ENCODE measurements at regions not wholly inside any gene's neighbourhood (a gene's known extent, or its start where the extent isn't known, plus 50 kb on each side); places are given as distances from the start of the nearest gene placed in this dataset.
"Not testable (repeated sequence)": the region's sequence is repeated elsewhere in the genome, so short reads cannot be mapped to it uniquely, and the experiment has no call there.

GRCh38 chr12:16788506-16789203 lies 182.7 kb upstream of the LMO3 start:
- Histone ChIP-seq H3K4me3 (ENCODE audit: low read length, poor library complexity, severe bottlenecking) (no peak overlapping the region), H3K36me3 (ENCODE audit: insufficient read depth, low read length) (no peaks in the 10 kb centered on the region), H3K79me2 (ENCODE audit: insufficient read depth, low read length) (no peaks in the 10 kb centered on the region), H3K4me2 (ENCODE audit: low read depth, low read length, poor library complexity, severe bottlenecking) (no peak overlapping the region), H4K20me1 (ENCODE audit: insufficient read depth, low read length, poor library complexity, severe bottlenecking) (no peaks in the 10 kb centered on the region), H3K27me3 (ENCODE audit: insufficient read depth, low read length, poor library complexity, severe bottlenecking) (no peaks in the 10 kb centered on the region), H2AFZ (ENCODE audit: low read length) (no peak overlapping the region), H3K9me3 (ENCODE audit: insufficient read depth, low read depth, low read length) (no peaks in the 10 kb centered on the region; the same call in 1 of the 2 replicates), H3K9ac (ENCODE audit: low read depth, low read length, poor library complexity, severe bottlenecking) (no peak overlapping the region), H3F3A (ENCODE audit: low read depth) (no peaks in the 10 kb centered on the region), H3K9me2 (replicated peaks; ENCODE audit: low read depth, low read length) (no peaks in the 10 kb centered on the region), H3K4me1 (ENCODE audit: insufficient read depth, low read length, poor library complexity, severe bottlenecking) (no peaks in the 10 kb centered on the region)
- TF ChIP-seq, protein P1, sequence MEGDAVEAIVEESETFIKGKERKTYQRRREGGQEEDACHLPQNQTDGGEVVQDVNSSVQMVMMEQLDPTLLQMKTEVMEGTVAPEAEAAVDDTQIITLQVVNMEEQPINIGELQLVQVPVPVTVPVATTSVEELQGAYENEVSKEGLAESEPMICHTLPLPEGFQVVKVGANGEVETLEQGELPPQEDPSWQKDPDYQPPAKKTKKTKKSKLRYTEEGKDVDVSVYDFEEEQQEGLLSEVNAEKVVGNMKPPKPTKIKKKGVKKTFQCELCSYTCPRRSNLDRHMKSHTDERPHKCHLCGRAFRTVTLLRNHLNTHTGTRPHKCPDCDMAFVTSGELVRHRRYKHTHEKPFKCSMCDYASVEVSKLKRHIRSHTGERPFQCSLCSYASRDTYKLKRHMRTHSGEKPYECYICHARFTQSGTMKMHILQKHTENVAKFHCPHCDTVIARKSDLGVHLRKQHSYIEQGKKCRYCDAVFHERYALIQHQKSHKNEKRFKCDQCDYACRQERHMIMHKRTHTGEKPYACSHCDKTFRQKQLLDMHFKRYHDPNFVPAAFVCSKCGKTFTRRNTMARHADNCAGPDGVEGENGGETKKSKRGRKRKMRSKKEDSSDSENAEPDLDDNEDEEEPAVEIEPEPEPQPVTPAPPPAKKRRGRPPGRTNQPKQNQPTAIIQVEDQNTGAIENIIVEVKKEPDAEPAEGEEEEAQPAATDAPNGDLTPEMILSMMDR (conservative IDR thresholded peaks at IDR 0.05; ENCODE audit: low read length), result no peak
- no peak for TF ChIP-seq EZH2phosphoT487 (IDR thresholded peaks at IDR 0.05; ENCODE audit: borderline replicate concordance)

- Histone ChIP-seq H3K4me1 (ENCODE audit: insufficient read depth, low read length, poor library complexity, severe bottlenecking) (no peaks in the 10 kb centered on the region), H3K9me2 (replicated peaks; ENCODE audit: low read depth, low read length) (no peaks in the 10 kb centered on the region), H3K9me3 (ENCODE audit: insufficient read depth, low read depth, low read length) (no peaks in the 10 kb centered on the region; the same call in 1 of the 2 replicates), H3K4me2 (ENCODE audit: low read depth, low read length, poor library complexity, severe bottlenecking) (no peak overlapping the region), H2AFZ (ENCODE audit: low read length) (no peak overlapping the region), H3K79me2 (ENCODE audit: insufficient read depth, low read length) (no peaks in the 10 kb centered on the region), H3K36me3 (ENCODE audit: insufficient read depth, low read length) (no peaks in the 10 kb centered on the region), H3K4me3 (ENCODE audit: low read length, poor library complexity, severe bottlenecking) (no peak overlapping the region), H4K20me1 (ENCODE audit: insufficient read depth, low read length, poor library complexity, severe bottlenecking) (no peaks in the 10 kb centered on the region), H3K9ac (ENCODE audit: low read depth, low read length, poor library complexity, severe bottlenecking) (no peak overlapping the region), H3K27me3 (ENCODE audit: insufficient read depth, low read length, poor library complexity, severe bottlenecking) (no peaks in the 10 kb centered on the region), H3F3A (ENCODE audit: low read depth) (no peaks in the 10 kb centered on the region)
- TF ChIP-seq EZH2phosphoT487 (IDR thresholded peaks at IDR 0.05; ENCODE audit: borderline replicate concordance), result no peak
- TF ChIP-seq, protein P1 (conservative IDR thresholded peaks at IDR 0.05; ENCODE audit: low read length), result no peak
These were observed 180.0 kb upstream of the LMO3 start for GRCh38 chr12:16785953-16786352.

DNA sequence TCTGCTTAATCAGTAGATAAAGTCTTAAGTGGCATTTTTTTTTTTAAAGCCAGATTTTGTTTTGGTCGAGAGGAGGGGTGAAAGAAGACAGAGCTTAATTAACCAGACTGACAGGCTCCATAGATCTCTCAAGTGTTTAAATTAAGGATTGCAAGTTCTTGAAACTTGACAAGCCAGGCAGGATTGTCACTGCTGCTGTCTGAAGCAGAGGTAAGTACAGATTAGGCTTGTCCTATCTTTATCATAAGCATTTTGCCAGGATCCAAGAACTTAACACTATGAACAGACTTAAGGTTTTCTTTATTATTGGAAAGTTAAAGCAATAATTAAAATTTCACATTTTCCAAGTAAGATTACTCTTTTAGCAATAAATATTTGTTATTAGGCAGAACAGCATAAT lies 179.6 kb upstream of the LMO3 start:
- H3F3A ChIP-seq (ENCODE audit: low read depth), result no peaks in the 10 kb centered on the region
- H3K9me3 ChIP-seq (ENCODE audit: insufficient read depth, low read depth, low read length), result no peaks in the 10 kb centered on the region; the same call in 1 of the 2 replicates
- H3K9me2 ChIP-seq (replicated peaks; ENCODE audit: low read depth, low read length), result no peaks in the 10 kb centered on the region
- H3K27me3 ChIP-seq (ENCODE audit: insufficient read depth, low read length, poor library complexity, severe bottlenecking), result no peaks in the 10 kb centered on the region
- H4K20me1 ChIP-seq (ENCODE audit: insufficient read depth, low read length, poor library complexity, severe bottlenecking), result no peaks in the 10 kb centered on the region
- H3K4me1 ChIP-seq (ENCODE audit: insufficient read depth, low read length, poor library complexity, severe bottlenecking), result no peaks in the 10 kb centered on the region
- H3K79me2 ChIP-seq (ENCODE audit: insufficient read depth, low read length), result no peaks in the 10 kb centered on the region
- no peak overlapping the region for H3K9ac ChIP-seq (ENCODE audit: low read depth, low read length, poor library complexity, severe bottlenecking)
- no peak overlapping the region for H3K4me3 ChIP-seq (ENCODE audit: low read length, poor library complexity, severe bottlenecking)
- H2AFZ ChIP-seq (ENCODE audit: low read length), result no peak overlapping the region
- H3K4me2 ChIP-seq (ENCODE audit: low read depth, low read length, poor library complexity, severe bottlenecking), result no peak overlapping the region
- no peaks in the 10 kb centered on the region for H3K36me3 ChIP-seq (ENCODE audit: insufficient read depth, low read length)
- no peak for TF ChIP-seq EZH2phosphoT487 (IDR thresholded peaks at IDR 0.05; ENCODE audit: borderline replicate concordance)
- TF ChIP-seq, protein P1 (conservative IDR thresholded peaks at IDR 0.05; ENCODE audit: low read length), result no peak

DNA sequence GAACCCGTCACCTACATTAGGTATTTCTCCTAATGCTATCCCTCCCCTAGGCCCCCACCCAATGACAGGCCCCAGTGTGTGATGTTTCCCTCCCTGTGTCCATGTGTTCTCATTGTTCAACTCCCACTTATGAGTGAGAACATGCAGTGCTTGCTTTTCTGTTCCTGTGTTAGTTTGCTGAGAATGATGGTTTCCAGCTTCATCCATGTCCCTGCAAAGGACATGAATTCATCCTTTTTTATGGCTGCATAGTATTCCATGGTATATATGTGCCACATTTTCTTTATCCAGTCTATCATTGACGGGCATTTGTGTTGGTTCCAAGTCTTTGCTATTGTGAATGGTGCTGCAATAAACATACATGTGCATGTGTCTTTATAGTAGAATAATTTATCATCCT lies 163.2 kb upstream of the LMO3 start:
- not testable (repeated sequence) for H3K4me2 ChIP-seq (ENCODE audit: low read depth, low read length, poor library complexity, severe bottlenecking); H3K9me3 ChIP-seq (ENCODE audit: insufficient read depth, low read depth, low read length); H3K9me2 ChIP-seq (replicated peaks; ENCODE audit: low read depth, low read length); H3K36me3 ChIP-seq (ENCODE audit: insufficient read depth, low read length); H3K4me1 ChIP-seq (ENCODE audit: insufficient read depth, low read length, poor library complexity, severe bottlenecking); H4K20me1 ChIP-seq (ENCODE audit: insufficient read depth, low read length, poor library complexity, severe bottlenecking); H2AFZ ChIP-seq (ENCODE audit: low read length); H3K4me3 ChIP-seq (ENCODE audit: low read length, poor library complexity, severe bottlenecking); H3K9ac ChIP-seq (ENCODE audit: low read depth, low read length, poor library complexity, severe bottlenecking); H3F3A ChIP-seq (ENCODE audit: low read depth); H3K79me2 ChIP-seq (ENCODE audit: insufficient read depth, low read length); H3K27me3 ChIP-seq (ENCODE audit: insufficient read depth, low read length, poor library complexity, severe bottlenecking)
